CD1c-positive myeloid dendritic cell (primary cell): ENCODE measurements at regions not wholly inside any gene's neighbourhood (a gene's known extent, or its start where the extent isn't known, plus 50 kb on each side); places are given as distances from the start of the nearest gene placed in this dataset.

Source experiments
- DNase-seq: peaks from one replicate; pipeline ENCODE4 v3.0.0-alpha.2; 2016; ENCODE audit errors: extremely low spot score

DNA sequence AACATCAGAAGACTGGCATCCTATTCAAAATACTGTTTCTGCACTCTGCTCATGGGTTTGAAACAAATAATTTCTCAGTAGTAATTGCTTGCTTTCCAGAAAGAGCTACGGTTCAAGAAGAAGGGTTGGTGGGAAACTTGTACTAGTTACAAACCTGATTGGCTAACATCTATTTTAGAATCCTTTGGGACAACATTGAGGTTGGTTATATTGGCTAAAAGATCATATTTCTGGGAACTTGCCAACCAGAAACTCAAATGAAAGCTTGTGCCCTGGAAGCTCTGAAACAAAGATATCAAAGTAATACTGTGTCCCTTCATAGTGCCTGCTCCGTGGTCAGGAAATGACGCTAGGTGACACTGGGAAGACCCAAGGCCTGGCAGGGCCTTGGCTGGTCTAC, 141.7 kb downstream of the LACC1 start:
- no peak for DNase-seq

GRCh38 chr13:44022196-44022595, 142.5 kb downstream of the LACC1 start:
- no peak for DNase-seq

GRCh38 chr13:44024167-44024845, 144.6 kb downstream of the LACC1 start:
- no peak for DNase-seq

DNA sequence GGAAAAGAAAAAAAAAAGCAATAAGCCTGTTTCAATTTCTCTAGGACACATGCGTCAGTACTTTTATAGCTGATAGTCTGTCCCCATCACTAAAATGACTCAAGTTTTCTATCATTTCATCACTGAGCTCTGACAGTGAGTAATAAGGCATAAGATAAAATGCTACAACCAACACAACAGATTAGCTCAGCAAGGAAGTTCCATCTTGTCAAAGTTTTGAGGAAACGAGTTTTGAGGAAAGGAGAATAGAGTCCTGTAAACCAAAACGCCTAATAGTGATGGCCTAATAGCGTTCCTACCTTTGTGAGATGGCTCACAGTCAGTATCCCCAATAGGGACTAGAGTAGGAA, 145.1 kb downstream of the LACC1 start:
- peak; percentile 29 for DNase-seq

DNA sequence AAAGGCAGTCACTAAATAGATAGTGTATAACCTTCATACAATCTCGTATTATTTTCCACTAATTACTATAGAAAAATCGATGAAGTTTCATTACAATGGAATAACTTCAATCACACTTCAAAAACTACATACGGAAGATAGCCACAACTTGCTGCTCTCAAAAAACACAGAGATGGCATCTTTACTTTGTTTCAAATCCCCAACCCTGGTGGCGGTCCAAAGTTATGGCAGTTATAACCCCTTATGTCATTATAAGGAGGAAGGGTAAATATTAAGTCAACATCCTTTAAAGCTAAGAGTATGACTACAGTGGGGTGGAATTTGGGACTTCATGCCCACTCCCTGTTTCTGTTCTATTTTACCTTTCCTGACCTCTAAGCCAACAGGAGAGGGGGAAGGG, 146.5 kb downstream of the LACC1 start:
- no peak for DNase-seq

DNA sequence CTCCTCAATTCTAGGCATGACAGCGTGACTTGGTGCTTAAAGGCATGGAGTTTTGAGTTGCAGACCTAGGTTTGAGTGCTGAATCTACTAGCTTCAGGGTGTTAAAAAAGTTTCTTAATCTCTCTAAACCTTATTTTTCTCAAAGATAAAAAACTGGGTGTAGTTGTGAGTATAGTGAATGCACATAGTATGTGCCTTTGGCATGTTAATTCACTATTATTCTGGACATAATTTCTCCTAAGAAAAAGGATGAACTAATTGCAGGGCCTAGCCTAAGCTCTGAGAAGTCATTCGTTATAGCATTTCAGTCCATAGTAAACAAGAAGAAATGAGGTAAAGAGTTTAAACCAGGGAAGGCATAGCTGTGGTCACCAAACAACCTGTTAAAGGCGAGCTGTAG, 149.0 kb downstream of the LACC1 start:
- no peak for DNase-seq

- DNase-seq, result no peak
Observed at GRCh38 chr13:44030615-44031014, 150.9 kb downstream of the LACC1 start.

DNA sequence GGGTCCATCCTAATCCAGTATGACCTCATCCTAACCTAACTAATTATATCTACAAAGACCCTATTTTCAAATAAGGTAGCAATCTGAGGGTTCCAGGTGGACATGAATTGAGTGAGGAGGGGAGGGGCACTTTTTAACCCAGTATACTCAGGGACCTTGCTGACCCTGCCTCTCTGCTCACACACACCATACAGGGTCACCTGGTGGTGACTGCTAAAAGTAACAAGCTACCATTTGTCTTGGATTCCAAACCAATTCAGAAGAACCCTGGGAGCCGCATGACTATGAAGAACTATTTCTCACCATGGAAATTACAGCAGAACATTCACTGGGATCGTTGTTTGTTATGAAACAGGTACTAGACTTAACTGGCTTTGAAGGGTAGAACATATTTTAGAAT, 151.9 kb downstream of the LACC1 start:
- no peak for DNase-seq

DNA sequence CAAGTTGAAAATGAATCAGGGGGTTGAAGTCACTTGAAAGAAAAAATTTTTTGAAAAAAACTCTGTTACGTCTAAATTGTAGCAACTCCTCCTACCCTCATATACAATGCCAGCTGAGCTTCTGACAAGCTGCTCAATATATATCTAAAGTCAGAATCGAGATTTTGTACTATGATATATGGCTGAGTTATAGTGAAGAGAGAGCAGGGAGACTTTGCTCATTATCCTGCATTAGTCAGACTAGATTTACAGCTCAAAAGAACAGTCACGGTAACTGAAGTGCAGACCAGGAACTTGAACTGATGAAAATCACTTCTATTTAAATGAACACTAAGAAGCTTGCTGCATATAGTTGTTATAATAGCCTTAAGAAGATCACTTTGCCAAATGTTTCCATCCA, 153.1 kb downstream of the LACC1 start:
- DNase-seq, result no peak

DNA sequence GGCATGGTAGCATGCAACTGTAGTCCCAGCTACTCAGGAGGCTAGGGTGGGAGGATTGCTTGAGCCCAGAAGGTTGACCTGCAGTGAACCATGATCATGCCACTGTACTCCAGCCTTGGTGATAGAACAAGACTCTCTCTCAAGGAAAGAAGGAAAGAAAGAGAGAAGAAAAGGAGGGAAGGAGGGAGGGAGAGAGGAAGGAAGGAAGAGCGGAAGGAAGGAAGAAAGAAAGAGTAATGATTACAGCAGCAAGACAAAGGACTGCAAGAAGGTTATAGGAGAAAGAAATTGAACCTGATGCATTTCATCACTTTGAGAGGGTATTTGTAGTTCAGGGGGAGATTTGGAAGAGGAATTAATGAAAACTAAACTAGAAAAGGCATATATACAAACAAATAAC, 155.7 kb downstream of the LACC1 start:
- DNase-seq, result no peak

DNA sequence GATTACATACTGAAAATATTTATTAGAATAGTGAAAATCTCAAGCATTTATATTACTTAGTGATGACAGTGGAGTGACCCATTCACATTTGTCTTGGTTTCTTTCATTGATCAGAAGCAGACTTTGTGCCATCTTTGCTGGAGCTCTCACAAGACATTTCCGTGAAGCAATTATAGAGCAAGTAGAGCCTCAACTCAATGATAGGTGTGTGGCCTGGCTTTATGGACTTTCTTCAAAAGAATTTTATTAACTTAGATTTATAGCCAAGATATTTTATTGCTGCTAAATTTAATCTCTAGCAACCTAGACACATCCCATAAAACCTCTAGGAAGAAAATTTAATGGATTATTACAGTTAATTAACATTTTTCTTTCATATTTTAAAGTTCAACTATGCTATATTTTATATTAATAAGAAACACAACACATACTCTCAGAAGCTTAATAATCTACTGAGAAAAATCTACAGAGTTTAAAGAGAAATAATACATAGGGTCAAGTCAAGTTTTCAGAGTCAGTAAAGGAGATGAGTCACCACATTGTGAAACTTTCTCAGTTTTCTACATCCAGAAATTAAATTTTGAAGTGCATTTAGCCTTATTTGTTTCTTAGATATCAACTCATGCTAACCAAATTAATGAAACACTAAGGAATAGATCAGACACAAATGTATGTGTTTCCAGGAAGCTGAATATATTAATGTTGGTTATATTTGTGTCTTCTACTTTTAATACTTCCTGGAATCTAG, 160.5 kb downstream of the LACC1 start:
- DNase-seq, result no peak

DNA sequence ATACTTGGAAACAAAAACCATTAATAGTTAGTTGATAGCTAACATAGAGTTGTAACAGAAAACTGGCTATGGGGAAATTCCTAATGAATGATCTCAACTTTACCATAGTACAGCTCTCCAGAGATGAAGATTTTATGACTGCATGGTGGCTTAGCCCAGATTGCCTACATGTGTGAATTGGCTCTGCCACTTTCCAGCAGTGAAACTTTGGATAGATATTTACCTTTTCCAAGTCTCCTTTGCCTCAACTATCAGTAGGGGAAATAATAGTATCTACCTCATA, 161.1 kb downstream of the LACC1 start:
- no peak for DNase-seq

GRCh38 chr13:44044547-44045179, 165.0 kb downstream of the LACC1 start:
- DNase-seq, result no peak

DNA sequence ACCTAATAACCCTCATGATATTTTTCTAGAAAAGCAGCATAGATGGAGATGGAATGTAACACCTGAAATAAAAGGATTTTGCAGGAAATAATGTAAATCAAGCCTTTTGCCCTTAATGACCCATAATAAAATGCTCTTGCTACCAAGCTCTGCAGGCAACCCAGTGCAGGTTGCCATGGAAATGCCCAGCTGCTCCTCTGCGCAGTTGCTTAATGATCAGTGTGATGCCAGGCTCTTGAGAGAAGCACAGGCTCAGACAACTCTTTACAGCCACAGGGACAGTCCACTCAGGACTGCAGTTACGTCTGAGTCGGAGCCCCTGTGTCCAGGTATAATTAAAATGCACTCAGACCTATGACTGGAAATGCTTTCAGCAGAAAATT, 165.5 kb downstream of the LACC1 start:
- DNase-seq, result no peak

DNA sequence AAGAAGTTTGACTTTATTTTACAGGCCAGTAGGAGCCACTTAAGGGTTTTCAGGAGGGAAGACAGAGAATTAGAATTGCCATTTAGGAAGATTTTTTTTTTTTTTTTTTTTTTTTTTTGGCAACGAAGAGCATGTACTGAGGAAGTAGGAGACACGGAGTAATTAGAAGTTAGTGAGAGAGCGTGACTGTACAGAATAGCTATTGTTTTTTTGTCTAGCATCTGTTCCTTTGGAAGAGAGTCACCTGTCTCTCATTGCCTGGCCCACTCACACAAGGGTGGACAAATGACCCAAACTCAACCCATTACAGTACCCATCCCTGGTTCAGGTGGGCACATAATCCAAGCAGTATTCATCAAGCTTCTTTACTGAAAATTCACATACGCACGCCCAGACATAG, 166.7 kb downstream of the LACC1 start:
- no peak for DNase-seq

- no peak for DNase-seq
Observed at GRCh38 chr13:44048326-44048725, 168.6 kb downstream of the LACC1 start.

- DNase-seq, result peak; percentile 31
Observed at GRCh38 chr13:44049081-44049945, 169.6 kb downstream of the LACC1 start.

- peak; percentile 49 for DNase-seq
Observed at GRCh38 chr13:44050450-44051063, 170.9 kb downstream of the LACC1 start.

GRCh38 chr13:44051405-44051804, 171.7 kb downstream of the LACC1 start:
- DNase-seq, result no peak

- DNase-seq, result peak; percentile 21
Observed at GRCh38 chr13:44051918-44052675, 172.4 kb downstream of the LACC1 start.

DNA sequence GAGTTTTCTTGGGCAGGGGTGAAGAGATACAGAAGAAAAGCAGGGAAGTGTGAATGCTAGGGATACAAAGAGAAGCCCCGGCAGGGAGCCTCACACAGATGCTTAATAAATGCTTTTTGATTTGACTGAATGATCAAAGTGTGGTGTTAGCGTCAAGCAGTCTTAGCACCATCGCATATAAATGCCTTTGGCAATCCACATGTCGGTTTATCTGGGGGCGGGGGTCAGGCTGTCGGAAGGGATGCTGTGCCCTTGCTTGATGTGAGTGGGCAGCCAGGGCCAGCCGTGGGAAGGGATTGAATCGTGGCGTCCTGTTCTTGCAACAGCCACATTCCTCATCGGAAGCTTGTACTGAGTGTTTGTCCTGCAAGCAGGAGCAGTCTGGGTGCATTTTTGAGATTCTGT, 173.1 kb downstream of the LACC1 start:
- no peak for DNase-seq
